ENCODE measurements at regions not wholly inside any gene's neighbourhood (a gene's known extent, or its start where the extent isn't known, plus 50 kb on each side); places are given as distances from the start of the nearest gene placed in this dataset.

DNA sequence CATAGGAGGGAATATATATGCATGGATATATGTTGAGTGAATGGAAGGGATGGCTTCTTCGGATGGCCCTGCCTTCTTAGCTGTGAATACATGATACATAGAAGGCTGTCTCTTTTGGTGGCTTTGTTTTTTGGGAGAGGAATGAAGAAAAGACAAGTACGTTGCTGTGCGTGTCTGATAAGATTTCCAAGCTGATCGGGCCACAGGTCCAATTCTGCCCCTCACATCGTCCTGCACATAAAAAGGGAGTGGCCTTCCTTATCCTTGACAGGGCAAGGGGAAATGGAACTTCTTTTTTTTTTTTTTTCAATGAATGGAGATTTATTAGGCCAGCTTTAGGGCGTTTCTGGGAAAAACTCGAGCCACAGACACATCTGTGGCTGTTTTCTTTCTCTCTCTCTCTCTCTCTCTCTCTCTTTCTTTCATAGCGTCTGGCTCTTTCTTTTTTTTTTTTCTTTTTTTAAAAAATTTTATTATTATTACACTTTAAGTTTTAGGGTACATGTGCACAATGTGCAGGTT, 103.8 kb upstream of the SPATA13 start:
- H3K9me3 ChIP-seq (ENCODE audit: severe bottlenecking), result no peaks in the 10 kb centered on the region
- TF ChIP-seq, protein P1, sequence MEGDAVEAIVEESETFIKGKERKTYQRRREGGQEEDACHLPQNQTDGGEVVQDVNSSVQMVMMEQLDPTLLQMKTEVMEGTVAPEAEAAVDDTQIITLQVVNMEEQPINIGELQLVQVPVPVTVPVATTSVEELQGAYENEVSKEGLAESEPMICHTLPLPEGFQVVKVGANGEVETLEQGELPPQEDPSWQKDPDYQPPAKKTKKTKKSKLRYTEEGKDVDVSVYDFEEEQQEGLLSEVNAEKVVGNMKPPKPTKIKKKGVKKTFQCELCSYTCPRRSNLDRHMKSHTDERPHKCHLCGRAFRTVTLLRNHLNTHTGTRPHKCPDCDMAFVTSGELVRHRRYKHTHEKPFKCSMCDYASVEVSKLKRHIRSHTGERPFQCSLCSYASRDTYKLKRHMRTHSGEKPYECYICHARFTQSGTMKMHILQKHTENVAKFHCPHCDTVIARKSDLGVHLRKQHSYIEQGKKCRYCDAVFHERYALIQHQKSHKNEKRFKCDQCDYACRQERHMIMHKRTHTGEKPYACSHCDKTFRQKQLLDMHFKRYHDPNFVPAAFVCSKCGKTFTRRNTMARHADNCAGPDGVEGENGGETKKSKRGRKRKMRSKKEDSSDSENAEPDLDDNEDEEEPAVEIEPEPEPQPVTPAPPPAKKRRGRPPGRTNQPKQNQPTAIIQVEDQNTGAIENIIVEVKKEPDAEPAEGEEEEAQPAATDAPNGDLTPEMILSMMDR (IDR thresholded peaks at IDR 0.05; ENCODE audit: poor library complexity, severe bottlenecking), result no peak
- no peaks in the 10 kb centered on the region for H3K27me3 ChIP-seq (ENCODE audit: insufficient read depth, poor library complexity, severe bottlenecking)
- H3K4me3 ChIP-seq (ENCODE audit: severe bottlenecking), result no peak overlapping the region
- no peak overlapping the region for H3K27ac ChIP-seq (ENCODE audit: poor library complexity, severe bottlenecking)
- no peaks in the 10 kb centered on the region for H3K36me3 ChIP-seq (ENCODE audit: low read depth)
- no peak for DNase-seq (ENCODE audit: low spot score)
- H3K4me1 ChIP-seq (ENCODE audit: insufficient read depth, poor library complexity, severe bottlenecking), result no peaks in the 10 kb centered on the region
- ATAC-seq (ENCODE audit: low read depth), result no peak

DNA sequence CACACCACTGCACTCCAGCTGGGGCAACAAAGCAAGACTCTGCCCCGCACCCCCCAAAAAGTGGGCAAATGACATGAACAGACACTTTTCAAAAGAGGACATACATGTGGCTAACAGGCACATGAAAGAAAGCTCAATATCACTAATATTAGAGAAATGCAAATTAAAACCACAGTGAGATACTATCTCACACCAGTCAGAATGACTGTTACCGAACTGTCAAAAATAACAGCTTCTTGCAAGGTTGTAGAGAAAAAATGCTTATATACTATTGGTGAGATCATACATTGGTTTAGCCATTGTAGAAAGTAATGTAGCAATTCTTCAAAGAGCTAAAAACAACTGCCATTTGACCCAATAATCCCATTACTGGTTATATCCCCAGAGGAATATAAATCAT, 99.5 kb upstream of the SPATA13 start:
- ATAC-seq (ENCODE audit: low read depth), result no peak
- Histone ChIP-seq H3K27me3 (ENCODE audit: insufficient read depth, poor library complexity, severe bottlenecking) (no peaks in the 10 kb centered on the region), H3K9me3 (ENCODE audit: severe bottlenecking) (no peaks in the 10 kb centered on the region), H3K27ac (ENCODE audit: poor library complexity, severe bottlenecking) (no peak overlapping the region), H3K4me1 (ENCODE audit: insufficient read depth, poor library complexity, severe bottlenecking) (no peaks in the 10 kb centered on the region), H3K36me3 (ENCODE audit: low read depth) (no peaks in the 10 kb centered on the region), H3K4me3 (ENCODE audit: severe bottlenecking) (no peak overlapping the region)
- TF ChIP-seq, protein P1 (IDR thresholded peaks at IDR 0.05; ENCODE audit: poor library complexity, severe bottlenecking), result no peak
- DNase-seq (ENCODE audit: low spot score), result no peak

DNA sequence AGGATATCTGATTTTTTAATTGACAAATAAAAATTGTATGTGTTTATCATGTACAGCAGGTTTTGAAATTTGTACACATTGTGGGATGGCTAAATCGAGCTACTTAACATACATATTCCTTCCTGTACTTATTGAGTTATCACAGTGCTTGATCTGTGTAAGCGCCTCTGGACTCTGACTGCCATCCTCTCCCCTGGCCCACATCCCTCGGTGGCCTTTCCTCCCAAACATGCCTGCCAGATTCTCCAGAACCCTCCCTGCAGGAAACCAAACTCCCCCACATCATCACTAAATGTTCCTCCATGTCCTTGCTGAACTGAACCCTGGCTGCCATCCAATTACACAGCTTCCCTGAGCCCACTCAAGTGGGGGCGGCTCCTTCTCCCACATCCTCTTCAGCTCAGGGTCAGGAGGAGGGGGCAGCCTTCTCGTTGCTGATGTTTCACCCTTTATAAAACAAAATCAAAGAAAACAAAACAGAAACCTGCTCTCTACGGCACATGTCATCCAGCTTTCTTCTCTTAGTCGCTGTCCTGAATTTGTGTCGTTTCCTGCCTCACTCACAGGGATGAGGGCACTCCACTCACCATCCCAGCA, 97.1 kb upstream of the SPATA13 start:
- ATAC-seq (ENCODE audit: low read depth) (no peak), DNase-seq (ENCODE audit: low spot score) (no peak)
- Histone ChIP-seq H3K4me3 (ENCODE audit: severe bottlenecking) (no peak overlapping the region), H3K36me3 (ENCODE audit: low read depth) (no peaks in the 10 kb centered on the region), H3K27me3 (ENCODE audit: insufficient read depth, poor library complexity, severe bottlenecking) (no peaks in the 10 kb centered on the region), H3K4me1 (ENCODE audit: insufficient read depth, poor library complexity, severe bottlenecking) (no peaks in the 10 kb centered on the region), H3K9me3 (ENCODE audit: severe bottlenecking) (no peaks in the 10 kb centered on the region), H3K27ac (ENCODE audit: poor library complexity, severe bottlenecking) (no peak overlapping the region)
- TF ChIP-seq, protein P1 (IDR thresholded peaks at IDR 0.05; ENCODE audit: poor library complexity, severe bottlenecking), result no peak

DNA sequence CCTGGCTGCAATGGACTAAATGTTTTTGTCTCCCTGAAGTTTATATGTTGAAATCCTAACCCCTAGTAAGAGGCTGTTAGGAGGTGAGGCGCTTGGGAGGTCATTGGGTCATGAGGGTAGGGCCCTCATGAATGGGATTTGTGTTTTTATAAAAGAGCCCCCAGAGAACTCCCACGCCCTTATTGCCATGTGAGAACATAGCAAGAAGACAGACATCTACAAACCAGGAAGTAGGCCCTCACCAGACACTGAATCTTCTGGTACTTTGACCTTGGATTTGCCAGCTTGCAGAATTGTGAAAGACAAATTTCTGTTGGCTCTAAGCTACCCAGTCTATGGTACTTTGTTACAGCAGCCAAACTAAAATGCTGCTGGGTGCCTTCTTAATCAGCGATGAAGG, 96.1 kb upstream of the SPATA13 start:
- Histone ChIP-seq H3K4me1 (ENCODE audit: insufficient read depth, poor library complexity, severe bottlenecking) (no peaks in the 10 kb centered on the region), H3K36me3 (ENCODE audit: low read depth) (no peaks in the 10 kb centered on the region), H3K27me3 (ENCODE audit: insufficient read depth, poor library complexity, severe bottlenecking) (no peaks in the 10 kb centered on the region), H3K9me3 (ENCODE audit: severe bottlenecking) (no peaks in the 10 kb centered on the region), H3K4me3 (ENCODE audit: severe bottlenecking) (no peak overlapping the region), H3K27ac (ENCODE audit: poor library complexity, severe bottlenecking) (no peak overlapping the region)
- TF ChIP-seq, protein P1 (IDR thresholded peaks at IDR 0.05; ENCODE audit: poor library complexity, severe bottlenecking), result no peak
- ATAC-seq (ENCODE audit: low read depth) (no peak), DNase-seq (ENCODE audit: low spot score) (no peak)

DNA sequence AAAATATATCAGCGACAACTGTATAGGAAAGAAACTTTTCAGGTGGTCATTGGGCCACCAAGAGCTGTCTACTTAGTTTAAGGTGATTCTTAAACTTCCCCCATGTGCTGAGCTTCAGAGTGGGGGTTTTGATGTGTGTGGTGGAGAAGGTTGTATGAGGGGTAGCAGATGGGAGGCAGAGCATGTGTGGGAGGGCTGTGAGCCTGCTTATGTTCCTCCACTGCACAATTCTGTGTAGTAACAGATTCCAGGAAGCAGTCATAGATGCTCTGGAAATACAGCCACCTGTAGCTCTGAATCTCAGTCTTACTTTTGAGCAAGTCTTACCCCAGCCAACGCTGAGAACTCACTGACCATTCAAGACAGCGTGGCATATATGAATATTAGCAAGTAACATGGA, 95.3 kb upstream of the SPATA13 start:
- DNase-seq (ENCODE audit: low spot score), result no peak

More for the DNA sequence above, 95.3 kb upstream of the SPATA13 start:
- no peaks in the 10 kb centered on the region for H3K36me3 ChIP-seq (ENCODE audit: low read depth)
- ATAC-seq (ENCODE audit: low read depth), result no peak
- no peaks in the 10 kb centered on the region for H3K9me3 ChIP-seq (ENCODE audit: severe bottlenecking)
- no peak overlapping the region for H3K4me3 ChIP-seq (ENCODE audit: severe bottlenecking)
- H3K4me1 ChIP-seq (ENCODE audit: insufficient read depth, poor library complexity, severe bottlenecking), result no peaks in the 10 kb centered on the region
- no peak overlapping the region for H3K27ac ChIP-seq (ENCODE audit: poor library complexity, severe bottlenecking)
- TF ChIP-seq, protein P1 (IDR thresholded peaks at IDR 0.05; ENCODE audit: poor library complexity, severe bottlenecking), result no peak
- no peaks in the 10 kb centered on the region for H3K27me3 ChIP-seq (ENCODE audit: insufficient read depth, poor library complexity, severe bottlenecking)

Measured in RWPE2 (cell line).